DOHH2 (cell line): ENCODE measurements at regions not wholly inside any gene's neighbourhood (a gene's known extent, or its start where the extent isn't known, plus 50 kb on each side); places are given as distances from the start of the nearest gene placed in this dataset.

ENCODE experiments used
- H3F3A ChIP-seq: fragments of 200-600 bp; sonication (generic), shearing (Covaris generic); 2 replicates; pipeline ENCODE4 v1.6.0; 2016; ENCODE audit warnings: antibody characterized with exemption, mild to moderate bottlenecking; ENCODE audit not compliant: control insufficient read depth, insufficient read depth
- H3K27ac ChIP-seq: fragments of 200-600 bp; sonication (generic); 2 replicates; pipeline ENCODE4 v1.5.1; 2014; ENCODE audit warnings: low read depth, mild to moderate bottlenecking, low read length, moderate library complexity
- H3K27me3 ChIP-seq: fragments of 200-600 bp; sonication (generic); 2 replicates; pipeline ENCODE4 v1.6.1; 2014; ENCODE audit warnings: mild to moderate bottlenecking, low read length, mixed read lengths; ENCODE audit not compliant: control insufficient read depth
- H3K36me3 ChIP-seq: fragments of 200-600 bp; sonication (generic); 2 replicates; pipeline ENCODE4 v1.6.1; 2014; ENCODE audit warnings: mild to moderate bottlenecking, low read length, moderate library complexity, mixed read lengths; ENCODE audit not compliant: control insufficient read depth
- H3K4me1 ChIP-seq: fragments of 200-600 bp; sonication (generic); 2 replicates; pipeline ENCODE4 v1.6.1; 2014; ENCODE audit warnings: mild to moderate bottlenecking, low read length, mixed read lengths; ENCODE audit not compliant: control insufficient read depth
- H3K4me2 ChIP-seq: fragments of 200-600 bp; sonication (generic); 2 replicates; pipeline ENCODE4 v1.6.0; 2014; ENCODE audit warnings: mild to moderate bottlenecking, low read length, moderate library complexity
- H3K4me3 ChIP-seq: fragments of 200-600 bp; sonication (generic); 2 replicates; pipeline ENCODE4 v1.5.1; 2014; ENCODE audit warnings: mild to moderate bottlenecking, low read length, mixed read lengths
- H3K79me2 ChIP-seq: fragments of 200-600 bp; sonication (generic); 2 replicates; pipeline ENCODE4 v1.6.1; 2014; ENCODE audit warnings: mild to moderate bottlenecking, low read length, mixed read lengths; ENCODE audit not compliant: control insufficient read depth
- H3K9me2 ChIP-seq: fragments of 200-600 bp; sonication (generic); replicated peaks from 2 replicates; pipeline ENCODE4 v1.6.1; 2014; ENCODE audit warnings: mild to moderate bottlenecking, low read length, mixed read lengths; ENCODE audit not compliant: control insufficient read depth
- H3K9me3 ChIP-seq: fragments of 200-600 bp; sonication (generic); 2 replicates; pipeline ENCODE4 v1.6.1; 2014; ENCODE audit warnings: antibody characterized with exemption, low read length, mixed read lengths; ENCODE audit not compliant: control insufficient read depth, insufficient read depth
- H4K20me1 ChIP-seq: fragments of 200-600 bp; sonication (generic); 2 replicates; pipeline ENCODE4 v1.6.0; 2014; ENCODE audit warnings: low read depth, mild to moderate bottlenecking, antibody characterized with exemption, low read length, moderate library complexity; ENCODE audit not compliant: control insufficient read depth, insufficient read depth
- EZH2phosphoT487 ChIP-seq: fragments of 200-600 bp; sonication (generic); IDR thresholded peaks from 2 replicates; pipeline ENCODE4 v1.6.1; 2017; ENCODE audit warnings: borderline replicate concordance, mild to moderate bottlenecking, antibody characterized with exemption, low read length, moderate library complexity, mixed read lengths
- TF ChIP-seq, protein P1 (sequence below): fragments of 200-600 bp; sonication (generic); IDR thresholded peaks from one replicate; pipeline ENCODE4 v1.5.1; 2014; ENCODE audit warnings: antibody characterized with exemption, mild to moderate bottlenecking, low read depth, low read length; ENCODE audit not compliant: poor library complexity, severe bottlenecking

DNA sequence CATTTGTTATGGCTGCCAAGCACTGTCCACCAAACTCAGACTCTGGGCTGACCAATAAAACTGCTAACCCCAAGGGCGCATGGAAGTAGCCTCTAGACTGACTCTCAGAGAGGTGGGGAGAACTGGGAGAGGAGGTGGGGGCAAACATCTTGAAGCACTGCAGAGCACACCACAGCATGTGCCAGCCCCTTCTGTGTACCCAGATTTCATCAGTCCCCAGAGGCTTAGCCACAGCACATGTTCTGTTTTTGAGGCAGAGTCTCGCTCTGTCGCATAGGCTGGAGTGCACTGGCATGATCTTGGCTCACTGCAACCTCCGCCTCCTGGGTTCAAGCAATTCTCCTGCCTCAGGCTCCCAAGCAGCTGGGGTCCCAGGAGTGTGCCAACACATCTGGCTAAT is 119.5 kb upstream of the SPATA12 start:
- H4K20me1 ChIP-seq: no peaks in the 10 kb centered on the region
- no peak for TF ChIP-seq EZH2phosphoT487
- TF ChIP-seq, protein P1, sequence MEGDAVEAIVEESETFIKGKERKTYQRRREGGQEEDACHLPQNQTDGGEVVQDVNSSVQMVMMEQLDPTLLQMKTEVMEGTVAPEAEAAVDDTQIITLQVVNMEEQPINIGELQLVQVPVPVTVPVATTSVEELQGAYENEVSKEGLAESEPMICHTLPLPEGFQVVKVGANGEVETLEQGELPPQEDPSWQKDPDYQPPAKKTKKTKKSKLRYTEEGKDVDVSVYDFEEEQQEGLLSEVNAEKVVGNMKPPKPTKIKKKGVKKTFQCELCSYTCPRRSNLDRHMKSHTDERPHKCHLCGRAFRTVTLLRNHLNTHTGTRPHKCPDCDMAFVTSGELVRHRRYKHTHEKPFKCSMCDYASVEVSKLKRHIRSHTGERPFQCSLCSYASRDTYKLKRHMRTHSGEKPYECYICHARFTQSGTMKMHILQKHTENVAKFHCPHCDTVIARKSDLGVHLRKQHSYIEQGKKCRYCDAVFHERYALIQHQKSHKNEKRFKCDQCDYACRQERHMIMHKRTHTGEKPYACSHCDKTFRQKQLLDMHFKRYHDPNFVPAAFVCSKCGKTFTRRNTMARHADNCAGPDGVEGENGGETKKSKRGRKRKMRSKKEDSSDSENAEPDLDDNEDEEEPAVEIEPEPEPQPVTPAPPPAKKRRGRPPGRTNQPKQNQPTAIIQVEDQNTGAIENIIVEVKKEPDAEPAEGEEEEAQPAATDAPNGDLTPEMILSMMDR: no peak
- H3K79me2 ChIP-seq: no peaks in the 10 kb centered on the region
- no peaks in the 10 kb centered on the region; the same call in 1 of the 2 replicates for H3K9me3 ChIP-seq
- H3K27ac ChIP-seq: no peak overlapping the region
- H3K4me2 ChIP-seq: no peak overlapping the region
- H3K36me3 ChIP-seq: no peaks in the 10 kb centered on the region
- H3F3A ChIP-seq: no peaks in the 10 kb centered on the region
- H3K4me3 ChIP-seq: no peak overlapping the region
- no peaks in the 10 kb centered on the region for H3K4me1 ChIP-seq
- H3K9me2 ChIP-seq: no peaks in the 10 kb centered on the region; the same call in 1 of the 2 replicates
- no peaks in the 10 kb centered on the region; the same call in 1 of the 2 replicates for H3K27me3 ChIP-seq

GRCh38 chr3:56940321-56940720 is 120.1 kb upstream of the SPATA12 start:
- no peaks in the 10 kb centered on the region for H4K20me1 ChIP-seq
- TF ChIP-seq EZH2phosphoT487: no peak
- TF ChIP-seq, protein P1: no peak
- H3F3A ChIP-seq: no peaks in the 10 kb centered on the region
- no peaks in the 10 kb centered on the region; the same call in 1 of the 2 replicates for H3K9me3 ChIP-seq
- no peak overlapping the region for H3K4me3 ChIP-seq
- H3K27ac ChIP-seq: no peak overlapping the region
- no peaks in the 10 kb centered on the region for H3K36me3 ChIP-seq
- H3K79me2 ChIP-seq: no peaks in the 10 kb centered on the region
- no peak overlapping the region for H3K4me2 ChIP-seq
- no peaks in the 10 kb centered on the region; the same call in 1 of the 2 replicates for H3K9me2 ChIP-seq
- H3K4me1 ChIP-seq: no peaks in the 10 kb centered on the region
- no peaks in the 10 kb centered on the region; the same call in 1 of the 2 replicates for H3K27me3 ChIP-seq

DNA sequence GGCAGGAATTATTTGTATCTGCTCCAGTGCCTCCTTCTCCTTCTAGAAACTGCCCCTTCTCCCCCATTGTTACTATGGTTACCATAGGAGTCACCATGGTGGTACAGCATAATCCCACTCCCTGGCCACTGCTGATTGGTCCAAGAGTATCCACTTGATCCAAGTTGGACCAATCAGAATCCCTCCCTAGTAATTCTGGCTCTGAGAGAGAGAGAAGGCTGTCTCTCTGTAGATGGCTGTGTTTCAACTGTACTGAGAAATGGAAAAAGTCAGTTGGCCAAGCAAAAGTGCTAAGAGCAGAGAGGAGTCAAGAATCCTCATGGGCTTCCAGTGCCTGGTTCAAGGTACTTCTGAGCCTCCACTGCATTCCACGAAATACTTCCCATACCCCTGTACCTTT is 120.6 kb upstream of the SPATA12 start:
- no peak overlapping the region for H3K4me3 ChIP-seq
- TF ChIP-seq EZH2phosphoT487: no peak
- TF ChIP-seq, protein P1: no peak
- no peak overlapping the region for H3K27ac ChIP-seq
- no peaks in the 10 kb centered on the region for H3F3A ChIP-seq
- no peaks in the 10 kb centered on the region; the same call in 1 of the 2 replicates for H3K27me3 ChIP-seq
- no peaks in the 10 kb centered on the region for H4K20me1 ChIP-seq
- H3K79me2 ChIP-seq: no peaks in the 10 kb centered on the region
- no peaks in the 10 kb centered on the region; the same call in 1 of the 2 replicates for H3K9me3 ChIP-seq
- no peak overlapping the region for H3K4me2 ChIP-seq
- no peaks in the 10 kb centered on the region; the same call in 1 of the 2 replicates for H3K9me2 ChIP-seq
- no peaks in the 10 kb centered on the region for H3K4me1 ChIP-seq
- H3K36me3 ChIP-seq: no peaks in the 10 kb centered on the region

GRCh38 chr3:56938530-56938929 is 121.9 kb upstream of the SPATA12 start:
- Histone ChIP-seq H3K4me2 (no peak overlapping the region), H3K27me3 (no peaks in the 10 kb centered on the region; the same call in 1 of the 2 replicates), H3K79me2 (no peaks in the 10 kb centered on the region), H3K9me3 (peaks cover 6% of the 10 kb centered on the region), H3K36me3 (no peaks in the 10 kb centered on the region), H4K20me1 (no peaks in the 10 kb centered on the region), H3F3A (no peaks in the 10 kb centered on the region), H3K4me3 (no peak overlapping the region), H3K27ac (no peak overlapping the region), H3K9me2 (no peaks in the 10 kb centered on the region; the same call in 1 of the 2 replicates), H3K4me1 (no peaks in the 10 kb centered on the region)
- TF ChIP-seq, protein P1: no peak
- no peak for TF ChIP-seq EZH2phosphoT487
